ENCODE measurements at regions not wholly inside any gene's neighbourhood (a gene's known extent, or its start where the extent isn't known, plus 50 kb on each side); places are given as distances from the start of the nearest gene placed in this dataset.

DNA sequence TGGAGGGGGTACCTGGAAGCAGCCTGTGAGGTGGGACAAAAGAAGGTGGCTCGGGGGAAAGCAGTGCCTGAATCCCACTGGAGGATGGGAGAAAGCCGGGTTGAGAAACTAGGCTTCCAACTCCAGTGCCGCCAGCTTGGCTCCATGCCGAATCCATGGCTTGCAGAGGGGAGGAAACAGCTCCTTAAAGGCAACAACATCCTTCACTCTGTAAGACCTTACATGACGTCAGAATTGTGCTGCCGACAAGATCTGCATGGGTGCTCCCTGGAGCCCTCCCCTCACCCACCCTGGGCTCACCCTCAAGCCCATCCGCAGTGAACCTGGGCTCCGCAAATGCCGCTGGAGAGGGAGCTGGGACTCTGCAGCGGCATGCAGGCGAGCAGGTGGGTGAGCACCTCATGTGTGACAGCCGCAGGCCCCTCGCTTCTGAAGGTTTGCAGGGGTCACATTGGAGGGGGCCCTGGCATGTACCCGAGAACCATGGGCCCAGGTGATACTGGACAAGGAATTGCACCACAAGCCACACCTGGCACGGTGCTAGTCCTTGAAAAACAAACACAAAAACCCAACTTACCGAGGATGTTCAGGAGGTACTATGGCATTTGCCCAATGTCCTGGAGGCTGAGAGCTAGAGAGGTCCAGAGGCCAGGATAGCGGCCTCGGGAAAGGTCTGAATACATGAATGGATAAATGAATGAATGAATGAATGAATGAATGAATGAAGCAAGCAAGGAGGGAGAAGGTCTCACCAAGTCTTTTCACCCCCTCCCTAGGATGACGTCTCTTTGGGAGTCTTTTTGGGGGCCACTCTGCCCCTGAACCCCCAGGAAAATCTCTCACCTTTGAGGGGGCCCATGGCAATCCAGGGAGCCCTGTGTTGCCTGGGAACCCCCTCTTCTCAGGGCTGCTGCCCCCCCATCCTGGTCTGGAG lies 238.6 kb upstream of the SHH start:
- intact Hi-C loops (cut with DNase I): no loop called here
- H3K4me3 ChIP-seq (replicated peaks in 1 of 3): no peak overlapping the region
- WGBS, 2 donors: 79 to 81% methylated on average over 13 to 19 of the region's 19 CpGs

DNA sequence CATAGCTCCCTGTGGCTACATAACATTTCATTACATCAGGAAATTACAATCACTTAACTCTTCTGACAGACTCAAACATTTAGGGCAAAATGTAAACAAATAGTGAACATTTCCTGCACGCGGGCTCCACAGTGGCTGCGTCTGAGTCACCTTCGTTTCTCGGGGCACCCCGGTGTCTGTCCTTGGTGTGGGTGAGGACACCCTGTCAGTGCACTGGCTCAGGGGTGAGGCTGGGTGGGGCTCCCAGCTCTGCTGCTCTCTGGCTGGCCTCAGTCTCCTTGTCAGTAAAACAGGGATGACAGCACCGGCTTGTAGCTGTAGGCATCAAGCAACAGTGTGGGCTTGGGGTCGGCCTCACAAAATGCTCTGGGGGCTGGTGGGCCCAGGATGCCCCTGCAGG lies 237.1 kb upstream of the SHH start:
- H3K27ac ChIP-seq: no peak overlapping the region
- H3K36me3 ChIP-seq: no peaks in the 10 kb centered on the region
- no peaks in the 10 kb centered on the region for H3K27me3 ChIP-seq
- H3K4me3 ChIP-seq (replicated peaks in 1 of 3): no peak overlapping the region
- TF ChIP-seq POLR2A (IDR thresholded peaks at IDR 0.05): no peak
- TF ChIP-seq, protein P1, sequence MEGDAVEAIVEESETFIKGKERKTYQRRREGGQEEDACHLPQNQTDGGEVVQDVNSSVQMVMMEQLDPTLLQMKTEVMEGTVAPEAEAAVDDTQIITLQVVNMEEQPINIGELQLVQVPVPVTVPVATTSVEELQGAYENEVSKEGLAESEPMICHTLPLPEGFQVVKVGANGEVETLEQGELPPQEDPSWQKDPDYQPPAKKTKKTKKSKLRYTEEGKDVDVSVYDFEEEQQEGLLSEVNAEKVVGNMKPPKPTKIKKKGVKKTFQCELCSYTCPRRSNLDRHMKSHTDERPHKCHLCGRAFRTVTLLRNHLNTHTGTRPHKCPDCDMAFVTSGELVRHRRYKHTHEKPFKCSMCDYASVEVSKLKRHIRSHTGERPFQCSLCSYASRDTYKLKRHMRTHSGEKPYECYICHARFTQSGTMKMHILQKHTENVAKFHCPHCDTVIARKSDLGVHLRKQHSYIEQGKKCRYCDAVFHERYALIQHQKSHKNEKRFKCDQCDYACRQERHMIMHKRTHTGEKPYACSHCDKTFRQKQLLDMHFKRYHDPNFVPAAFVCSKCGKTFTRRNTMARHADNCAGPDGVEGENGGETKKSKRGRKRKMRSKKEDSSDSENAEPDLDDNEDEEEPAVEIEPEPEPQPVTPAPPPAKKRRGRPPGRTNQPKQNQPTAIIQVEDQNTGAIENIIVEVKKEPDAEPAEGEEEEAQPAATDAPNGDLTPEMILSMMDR (IDR thresholded peaks at IDR 0.05): no peak
- WGBS, 2 donors: 85% methylated on average over 7 to 8 of the region's 8 CpGs
- H3K4me1 ChIP-seq: no peaks in the 10 kb centered on the region
- DNase-seq: no peak
- intact Hi-C loops (cut with DNase I): no loop called here
- H3K9me3 ChIP-seq: no peaks in the 10 kb centered on the region

More for the DNA sequence above, 238.6 kb upstream of the SHH start:
- Histone ChIP-seq H3K4me1 (no peaks in the 10 kb centered on the region), H3K27ac (no peak overlapping the region), H3K9me3 (no peaks in the 10 kb centered on the region), H3K36me3 (no peaks in the 10 kb centered on the region), H3K27me3 (no peaks in the 10 kb centered on the region)
- peak; percentile 17 to 20 for DNase-seq
- TF ChIP-seq, protein P1 (IDR thresholded peaks at IDR 0.05): no peak
- no peak for TF ChIP-seq POLR2A (IDR thresholded peaks at IDR 0.05)

GRCh38 chr7:156046031-156046560 lies 233.8 kb upstream of the SHH start:
- H3K9me3 ChIP-seq: no peaks in the 10 kb centered on the region
- TF ChIP-seq, protein P1 (IDR thresholded peaks at IDR 0.05): no peak
- TF ChIP-seq POLR2A (IDR thresholded peaks at IDR 0.05): no peak
- DNase-seq: no peak
- no peaks in the 10 kb centered on the region for H3K27me3 ChIP-seq
- intact Hi-C loops (cut with DNase I): no loop called here
- no peak overlapping the region for H3K27ac ChIP-seq
- WGBS, 2 donors: 94 to 95% methylated on average over 11 to 15 of the region's 19 CpGs
- H3K4me1 ChIP-seq: no peaks in the 10 kb centered on the region
- no peaks in the 10 kb centered on the region for H3K36me3 ChIP-seq
- H3K4me3 ChIP-seq (replicated peaks in 1 of 3): no peak overlapping the region

DNA sequence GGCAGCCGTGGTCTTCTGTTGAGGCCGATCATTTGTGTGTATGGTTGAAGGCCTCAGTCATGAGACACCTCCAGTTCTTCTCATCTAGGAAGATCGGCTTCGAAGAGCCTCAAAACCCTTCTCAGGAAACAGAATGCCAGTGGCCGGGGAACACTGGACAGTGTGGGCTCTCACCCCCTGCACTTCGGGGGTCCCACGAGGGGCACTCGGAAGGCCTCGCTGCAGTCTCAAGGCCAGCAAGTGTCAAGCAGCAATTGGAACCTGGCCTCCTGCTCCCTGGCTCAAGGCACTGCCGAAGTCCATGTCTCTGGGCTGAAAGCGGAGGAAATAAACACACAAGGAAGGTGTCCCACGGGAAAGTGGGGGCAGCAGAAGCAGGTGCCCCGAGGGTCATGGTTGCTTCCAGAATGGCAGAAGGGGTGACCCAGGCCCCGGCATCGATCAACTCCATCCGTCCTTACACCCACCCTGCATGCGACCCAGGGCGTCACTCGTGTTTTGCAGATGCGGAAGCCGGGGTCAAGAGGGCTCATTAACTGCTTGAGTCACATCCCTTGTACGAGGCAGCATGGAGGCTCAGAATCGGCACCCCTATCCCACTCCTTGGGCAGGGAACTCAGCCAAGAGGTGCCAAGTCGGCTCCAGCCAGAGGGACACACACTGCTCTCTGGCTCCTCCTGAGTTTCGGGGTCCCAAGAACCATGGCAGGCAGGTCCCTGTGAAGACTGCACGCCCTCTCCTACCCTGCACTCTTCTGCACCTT lies 231.3 kb upstream of the SHH start:
- WGBS, 2 donors: 83 to 84% methylated on average over 21 to 26 of the region's 26 CpGs
- H3K27ac ChIP-seq: no peak overlapping the region
- no peaks in the 10 kb centered on the region for H3K27me3 ChIP-seq
- H3K36me3 ChIP-seq: no peaks in the 10 kb centered on the region
- no peak for DNase-seq
- H3K4me1 ChIP-seq: no peaks in the 10 kb centered on the region
- intact Hi-C loops (cut with DNase I): no loop called here
- no peak overlapping the region for H3K4me3 ChIP-seq (replicated peaks in 1 of 3)
- TF ChIP-seq POLR2A (IDR thresholded peaks at IDR 0.05): no peak
- TF ChIP-seq, protein P1 (IDR thresholded peaks at IDR 0.05): no peak
- H3K9me3 ChIP-seq: no peaks in the 10 kb centered on the region

All from thyroid gland (tissue), 4 donors.